SH-SY5Y (cell line): ENCODE measurements at regions not wholly inside any gene's neighbourhood (a gene's known extent, or its start where the extent isn't known, plus 50 kb on each side); places are given as distances from the start of the nearest gene placed in this dataset.

ENCODE experiments used
- GATA2 ChIP-seq: IDR thresholded peaks from 2 replicates; pipeline ENCODE4 v1.6.1; 2011; ENCODE audit warnings: mild to moderate bottlenecking, low read depth, low read length
- GATA3 ChIP-seq: IDR thresholded peaks from 2 replicates; pipeline ENCODE4 v1.6.1; 2011; ENCODE audit warnings: low read depth, mild to moderate bottlenecking, low read length, moderate library complexity

GRCh38 chr4:147339100-147339499, 141.8 kb upstream of the EDNRA start:
- TF ChIP-seq GATA2, result no peak
- no peak for TF ChIP-seq GATA3
